ENCODE measurements at regions not wholly inside any gene's neighbourhood (a gene's known extent, or its start where the extent isn't known, plus 50 kb on each side); places are given as distances from the start of the nearest gene placed in this dataset.

DNA sequence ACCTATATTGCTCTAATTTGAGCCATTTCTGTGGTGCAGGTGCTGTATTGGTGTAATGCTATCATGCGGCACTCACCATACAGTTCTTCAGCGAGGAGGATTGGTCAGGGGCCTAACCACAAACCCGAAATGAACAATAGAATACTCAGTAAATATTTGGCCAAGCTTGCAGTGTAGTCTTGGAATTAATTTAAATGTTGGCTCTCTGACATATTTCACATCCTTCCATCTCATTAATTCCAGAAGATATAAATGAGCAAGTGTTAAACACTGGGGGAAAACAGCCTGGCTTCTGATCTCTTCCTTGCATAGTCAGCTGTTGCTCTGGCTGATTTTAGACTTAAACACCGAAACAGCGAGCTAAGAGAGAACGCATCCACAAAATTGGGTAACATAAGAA, 663.1 kb upstream of the GHITM start:
- no peak overlapping the region for H3K27ac Mint-ChIP-seq
- Histone ChIP-seq H3K36me3 (replicated peaks in 1 of 2; ENCODE audit: control insufficient read depth in 1 of 2, insufficient read depth in 2 of 2, low read length in 2 of 2) (no peaks in the 10 kb centered on the region), H3K4me2 (replicated peaks; ENCODE audit: extremely low read depth, low read length, poor library complexity, severe bottlenecking) (no peak overlapping the region), H3K9ac (ENCODE audit: insufficient read depth, low read length, poor library complexity, severe bottlenecking) (no peak overlapping the region), H3K27ac (ENCODE audit: low read depth in 1 of 2, low read length in 2 of 2) (no peak overlapping the region), H3K79me2 (ENCODE audit: insufficient read depth, low read length) (no peaks in the 10 kb centered on the region), H3K4me1 (ENCODE audit: control insufficient read depth in 1 of 2, insufficient read depth in 2 of 2, low read length in 2 of 2) (no peaks in the 10 kb centered on the region), H3K9me3 (replicated peaks in 1 of 2; ENCODE audit: control insufficient read depth in 1 of 2, insufficient read depth in 1 of 2, low read length in 2 of 2) (no peaks in the 10 kb centered on the region), H3K27me3 (ENCODE audit: control insufficient read depth in 2 of 2, insufficient read depth in 2 of 2, low read length in 2 of 2) (no peaks in the 10 kb centered on the region), H3K4me3 (replicated peaks in 1 of 3; ENCODE audit: low read depth in 2 of 3, low read length in 3 of 3) (no peak overlapping the region), H2AFZ (ENCODE audit: insufficient read depth, low read depth, low read length, poor library complexity, severe bottlenecking) (no peak overlapping the region), H4K20me1 (ENCODE audit: insufficient read depth, low read length) (no peaks in the 10 kb centered on the region)
- no peaks in the 10 kb centered on the region for H3K27me3 Mint-ChIP-seq (ENCODE audit: low read depth in 3 of 3)
- H3K4me1 Mint-ChIP-seq, result no peaks in the 10 kb centered on the region
- intact Hi-C loops (cut with micrococcal nuclease), result no loop called here
- TF ChIP-seq, protein P1, sequence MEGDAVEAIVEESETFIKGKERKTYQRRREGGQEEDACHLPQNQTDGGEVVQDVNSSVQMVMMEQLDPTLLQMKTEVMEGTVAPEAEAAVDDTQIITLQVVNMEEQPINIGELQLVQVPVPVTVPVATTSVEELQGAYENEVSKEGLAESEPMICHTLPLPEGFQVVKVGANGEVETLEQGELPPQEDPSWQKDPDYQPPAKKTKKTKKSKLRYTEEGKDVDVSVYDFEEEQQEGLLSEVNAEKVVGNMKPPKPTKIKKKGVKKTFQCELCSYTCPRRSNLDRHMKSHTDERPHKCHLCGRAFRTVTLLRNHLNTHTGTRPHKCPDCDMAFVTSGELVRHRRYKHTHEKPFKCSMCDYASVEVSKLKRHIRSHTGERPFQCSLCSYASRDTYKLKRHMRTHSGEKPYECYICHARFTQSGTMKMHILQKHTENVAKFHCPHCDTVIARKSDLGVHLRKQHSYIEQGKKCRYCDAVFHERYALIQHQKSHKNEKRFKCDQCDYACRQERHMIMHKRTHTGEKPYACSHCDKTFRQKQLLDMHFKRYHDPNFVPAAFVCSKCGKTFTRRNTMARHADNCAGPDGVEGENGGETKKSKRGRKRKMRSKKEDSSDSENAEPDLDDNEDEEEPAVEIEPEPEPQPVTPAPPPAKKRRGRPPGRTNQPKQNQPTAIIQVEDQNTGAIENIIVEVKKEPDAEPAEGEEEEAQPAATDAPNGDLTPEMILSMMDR (IDR thresholded peaks at IDR 0.05), result no peak
- H3K36me3 Mint-ChIP-seq, result no peaks in the 10 kb centered on the region
- H3K9me3 Mint-ChIP-seq, result peaks cover 0 to 3% (median 0%) of the 10 kb centered on the region in 7 donors
- no peak overlapping the region for H3K4me3 Mint-ChIP-seq
- DNase-seq, result no peak
- WGBS (ENCODE audit: insufficient coverage), result no CpG with 5 or more reads among the region's 6 CpGs

- no peak overlapping the region for H3K4me3 Mint-ChIP-seq
- Histone ChIP-seq H3K9ac (ENCODE audit: insufficient read depth, low read length, poor library complexity, severe bottlenecking) (no peak overlapping the region), H2AFZ (ENCODE audit: insufficient read depth, low read depth, low read length, poor library complexity, severe bottlenecking) (no peak overlapping the region), H3K36me3 (replicated peaks in 1 of 2; ENCODE audit: control insufficient read depth in 1 of 2, insufficient read depth in 2 of 2, low read length in 2 of 2) (no peaks in the 10 kb centered on the region), H3K27ac (ENCODE audit: low read depth in 1 of 2, low read length in 2 of 2) (no peak overlapping the region), H3K9me3 (replicated peaks in 1 of 2; ENCODE audit: control insufficient read depth in 1 of 2, insufficient read depth in 1 of 2, low read length in 2 of 2) (peaks cover 2 to 4% of the 10 kb centered on the region in 2 donors), H3K4me2 (replicated peaks; ENCODE audit: extremely low read depth, low read length, poor library complexity, severe bottlenecking) (no peak overlapping the region), H4K20me1 (ENCODE audit: insufficient read depth, low read length) (no peaks in the 10 kb centered on the region), H3K4me1 (ENCODE audit: control insufficient read depth in 1 of 2, insufficient read depth in 2 of 2, low read length in 2 of 2) (no peaks in the 10 kb centered on the region), H3K27me3 (ENCODE audit: control insufficient read depth in 2 of 2, insufficient read depth in 2 of 2, low read length in 2 of 2) (no peaks in the 10 kb centered on the region), H3K4me3 (replicated peaks in 1 of 3; ENCODE audit: low read depth in 2 of 3, low read length in 3 of 3) (no peak overlapping the region), H3K79me2 (ENCODE audit: insufficient read depth, low read length) (no peaks in the 10 kb centered on the region)
- DNase-seq, result no peak
- H3K27me3 Mint-ChIP-seq (ENCODE audit: low read depth in 3 of 3), result no peaks in the 10 kb centered on the region
- intact Hi-C loops (cut with micrococcal nuclease), result no loop called here
- H3K4me1 Mint-ChIP-seq, result no peaks in the 10 kb centered on the region
- TF ChIP-seq, protein P1 (IDR thresholded peaks at IDR 0.05), result no peak
- no CpG with 5 or more reads among the region's 1 CpG for WGBS (ENCODE audit: insufficient coverage)
- peaks cover 0 to 3% (median 0%) of the 10 kb centered on the region in 7 donors for H3K9me3 Mint-ChIP-seq
- no peak overlapping the region for H3K27ac Mint-ChIP-seq
- H3K36me3 Mint-ChIP-seq, result no peaks in the 10 kb centered on the region
These were observed 650.1 kb upstream of the GHITM start for GRCh38 chr10:83489161-83489560.

All from CD14-positive monocyte (primary cell).